GM19397 (cell line): ENCODE measurements at regions not wholly inside any gene's neighbourhood (a gene's known extent, or its start where the extent isn't known, plus 50 kb on each side); places are given as distances from the start of the nearest gene placed in this dataset.

Experiments used
- ATAC-seq: cut with Tn5 transposase; IDR thresholded peaks from one replicate; pipeline ENCODE4 v1.9.1; 2021; ENCODE audit warnings: mild to moderate bottlenecking, moderate library complexity; ENCODE audit not compliant: unreplicated experiment

DNA sequence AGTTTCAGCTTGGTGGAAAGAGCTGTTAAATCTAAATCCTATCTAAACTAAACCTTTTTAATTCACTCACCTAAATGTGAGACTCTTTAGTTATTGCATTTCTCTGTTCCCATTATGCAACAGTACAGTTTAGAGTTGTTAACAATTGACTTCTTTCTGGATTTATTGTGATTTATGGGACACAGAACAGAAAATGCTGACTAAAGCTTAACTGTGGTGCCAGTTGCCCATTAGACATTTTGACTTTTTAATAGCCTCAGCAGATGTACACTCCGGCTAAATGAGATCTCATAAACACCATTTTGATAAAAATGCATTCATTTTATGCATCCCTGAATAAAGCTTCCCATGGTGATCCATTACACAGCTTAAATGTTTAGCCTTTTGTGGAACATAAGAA, 356.6 kb downstream of the CASP12 start:
- no peak for ATAC-seq

DNA sequence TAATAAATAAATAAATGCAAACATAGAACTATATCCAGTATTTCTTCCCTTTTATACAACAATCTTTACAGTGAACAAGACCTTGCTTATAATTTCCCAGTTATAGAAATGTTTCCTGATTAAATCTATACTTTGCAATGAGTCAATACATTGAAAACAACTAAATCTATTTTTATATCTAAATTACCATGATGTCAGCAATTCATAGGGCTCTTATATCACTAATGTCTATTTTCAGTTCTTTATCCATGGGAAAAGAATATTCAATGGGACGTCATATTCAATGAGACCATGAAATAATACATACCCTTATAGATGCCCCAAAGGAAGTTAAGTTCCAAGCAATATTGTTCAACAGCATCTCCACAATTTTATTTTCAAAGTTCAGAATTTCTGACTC, 359.9 kb downstream of the CASP12 start:
- no peak for ATAC-seq

DNA sequence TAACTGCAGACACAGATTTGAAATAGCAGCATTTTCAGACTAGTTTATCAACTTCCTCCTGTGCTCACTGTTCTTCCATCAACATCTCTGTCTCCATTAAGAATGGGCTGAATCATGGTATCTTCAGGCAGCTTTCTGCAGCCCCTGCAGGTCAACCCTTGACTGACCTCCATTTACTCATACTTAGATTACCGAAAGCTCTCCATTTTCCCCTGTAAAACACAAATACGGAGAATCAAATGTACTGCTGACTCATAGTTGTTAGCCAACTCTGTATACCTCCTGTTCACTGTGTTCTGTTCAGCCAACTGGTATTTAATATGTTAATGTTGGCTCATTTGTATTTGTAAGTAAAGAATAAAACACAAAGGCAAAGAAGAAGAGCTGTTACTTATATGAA, 364.0 kb downstream of the CASP12 start:
- ATAC-seq: no peak

DNA sequence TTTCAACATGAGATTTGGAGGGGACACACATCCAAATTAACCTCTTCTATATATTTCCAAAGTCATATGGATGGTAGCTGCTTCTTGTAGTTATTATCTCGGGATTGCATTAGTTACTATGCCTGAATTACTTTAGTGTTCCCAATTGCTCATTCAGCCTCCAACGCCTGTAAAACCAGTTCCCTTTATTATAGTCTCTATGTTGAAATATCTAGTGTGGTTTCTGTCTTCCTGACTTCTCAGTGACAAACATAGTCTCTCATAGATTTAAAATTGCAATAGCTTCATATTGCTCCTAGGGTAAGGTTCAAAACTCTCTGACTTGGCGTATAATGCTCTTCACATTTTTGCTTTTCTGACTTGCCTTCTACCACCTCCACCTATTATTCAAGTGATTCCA, 366.4 kb downstream of the CASP12 start:
- no peak for ATAC-seq

DNA sequence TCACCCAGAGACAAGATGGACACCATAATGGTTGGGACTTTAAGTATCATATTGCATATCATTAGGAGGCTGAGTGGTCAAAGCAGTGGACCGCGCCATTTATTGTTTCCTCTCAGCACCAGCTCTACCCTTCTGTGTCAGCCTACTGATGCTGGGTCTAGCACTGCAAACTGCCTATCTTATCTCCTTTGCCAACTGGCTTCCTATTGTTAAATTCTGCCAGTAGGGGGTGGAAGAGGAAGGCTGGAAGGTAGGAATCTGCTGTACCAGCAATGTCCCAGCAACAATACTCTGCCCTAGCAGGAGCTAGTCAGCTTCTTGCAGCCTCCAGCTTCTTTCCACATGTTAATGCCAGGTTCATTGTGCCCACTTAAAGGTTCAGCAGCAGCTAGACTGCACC, 367.1 kb upstream of the PDGFD start:
- no peak for ATAC-seq

DNA sequence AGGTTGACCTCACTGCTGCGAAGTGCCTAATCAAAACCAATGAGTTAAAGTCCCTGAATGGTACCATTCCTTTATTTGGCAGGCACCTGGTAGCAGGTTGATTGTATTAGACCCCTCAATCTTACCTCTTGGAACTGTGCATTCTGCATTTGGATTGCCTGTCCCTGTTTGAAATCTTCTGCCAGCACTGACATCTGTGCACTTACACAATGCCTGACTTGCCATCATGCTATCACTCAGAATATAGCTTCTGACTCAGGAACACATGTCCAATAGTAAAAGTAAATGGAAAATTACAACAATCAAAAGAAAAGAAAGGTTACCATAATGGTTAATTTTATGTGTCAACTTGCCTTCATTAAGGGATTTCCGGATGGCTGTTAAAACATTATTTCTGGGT, 366.0 kb upstream of the PDGFD start:
- ATAC-seq: no peak

DNA sequence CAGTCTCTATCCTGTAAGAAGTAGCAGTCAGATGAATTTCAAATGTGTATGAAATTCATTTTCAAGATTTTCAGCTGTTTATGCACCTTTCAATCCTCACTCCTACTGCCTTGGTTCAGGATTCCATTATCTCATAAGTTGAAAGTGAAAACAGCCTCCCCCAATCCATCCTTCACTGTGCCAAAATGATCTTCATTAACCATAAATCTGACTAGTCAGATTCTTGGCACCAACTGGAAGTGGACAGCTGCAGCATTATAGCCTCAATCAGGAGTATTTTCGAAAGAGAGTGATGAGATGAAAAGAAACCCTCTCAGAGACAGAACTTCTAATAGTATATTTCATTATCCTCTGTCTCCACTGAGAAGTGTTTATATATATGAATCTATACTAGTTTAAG, 365.3 kb upstream of the PDGFD start:
- ATAC-seq: no peak

DNA sequence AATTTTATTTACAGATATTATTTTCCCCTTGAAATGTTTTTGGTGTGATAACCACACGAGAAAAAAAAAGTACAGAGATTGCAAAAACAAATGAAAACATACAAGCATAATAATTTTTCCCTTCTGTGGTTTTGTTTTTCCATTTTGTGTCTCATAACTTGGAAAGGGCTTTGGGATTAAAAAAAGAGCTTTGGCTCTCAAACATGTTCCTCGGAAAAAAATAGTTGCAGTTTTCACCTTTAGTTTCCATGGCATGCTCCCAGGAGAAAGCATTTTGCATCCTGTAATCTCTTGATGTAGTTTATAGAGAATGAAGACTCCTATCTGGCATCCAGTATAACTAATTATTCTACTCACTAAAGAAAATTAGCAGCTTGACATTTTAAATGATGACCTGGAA, 362.1 kb upstream of the PDGFD start:
- ATAC-seq: no peak

DNA sequence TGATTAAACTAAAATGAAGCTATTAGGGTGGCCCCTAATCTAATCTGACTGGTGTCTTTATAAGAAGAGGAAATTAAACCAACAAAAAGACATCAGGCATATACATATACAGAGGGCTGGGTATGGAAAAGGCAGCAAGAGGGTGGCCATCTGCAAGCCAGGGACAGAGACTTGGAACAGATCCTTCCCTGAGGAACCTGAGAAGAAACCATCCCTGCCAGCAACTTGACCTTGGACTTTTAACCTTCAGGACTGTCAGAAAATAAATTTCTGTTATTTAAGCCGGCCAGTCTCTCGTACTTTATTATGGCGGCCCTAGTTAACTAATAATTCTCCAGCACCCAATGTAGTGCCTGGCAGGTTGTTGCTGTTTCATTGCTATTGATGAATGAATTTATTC, 361.5 kb upstream of the PDGFD start:
- ATAC-seq: no peak

DNA sequence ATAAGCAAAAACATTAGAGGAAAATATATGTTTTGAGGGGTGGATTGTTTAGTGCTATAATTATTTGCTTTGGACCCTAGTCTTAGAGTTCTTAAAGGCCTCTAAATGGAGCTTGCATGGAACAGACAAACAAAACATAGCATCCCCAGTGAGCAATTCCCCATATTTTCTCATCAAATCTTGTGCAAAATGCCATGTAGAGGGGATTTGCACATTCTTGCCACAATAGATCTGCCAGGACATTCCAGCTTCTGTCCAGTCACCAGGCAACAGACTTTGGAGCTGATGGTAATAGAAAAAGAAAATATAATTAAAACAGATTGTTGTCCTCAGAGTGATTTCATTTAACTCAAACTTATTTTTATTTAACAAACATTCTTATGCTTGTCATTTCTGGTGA, 360.3 kb upstream of the PDGFD start:
- no peak for ATAC-seq

DNA sequence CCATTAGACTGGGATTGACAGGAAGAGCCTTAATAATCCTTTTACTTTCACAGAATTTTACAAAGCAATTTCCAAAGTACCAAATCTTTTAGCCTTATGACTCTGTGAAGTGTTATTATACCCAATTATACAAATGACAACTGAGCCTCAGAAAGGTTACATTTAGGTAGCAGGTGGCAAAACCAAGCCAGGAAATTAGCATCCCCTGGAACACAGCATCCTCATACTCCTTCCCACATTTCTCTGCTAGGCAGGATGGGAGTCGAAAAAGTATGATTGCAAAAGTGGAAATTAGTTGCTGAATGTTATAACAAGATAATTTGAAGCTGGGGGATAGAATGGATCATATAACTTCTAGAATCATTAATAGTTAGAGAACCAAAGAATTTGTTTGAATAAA, 359.7 kb upstream of the PDGFD start:
- ATAC-seq: no peak

DNA sequence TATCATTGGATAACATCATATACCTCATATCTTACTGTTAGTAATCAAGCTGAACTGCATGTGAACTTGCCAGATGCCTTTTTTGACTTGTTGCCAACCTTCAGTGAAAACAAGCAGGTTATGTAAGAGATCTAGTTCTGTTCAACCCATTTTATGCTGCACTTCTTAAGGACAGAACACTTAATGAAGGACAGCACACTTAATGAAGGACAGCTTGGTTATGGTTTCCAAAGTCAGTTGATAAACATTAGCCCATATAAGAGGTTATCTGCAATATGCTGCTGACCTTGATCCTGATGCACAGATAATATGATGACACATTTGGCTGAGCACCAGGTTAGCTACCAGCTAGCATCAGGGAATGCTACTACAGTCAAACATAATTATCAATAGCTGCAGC, 358.7 kb upstream of the PDGFD start:
- no peak for ATAC-seq

DNA sequence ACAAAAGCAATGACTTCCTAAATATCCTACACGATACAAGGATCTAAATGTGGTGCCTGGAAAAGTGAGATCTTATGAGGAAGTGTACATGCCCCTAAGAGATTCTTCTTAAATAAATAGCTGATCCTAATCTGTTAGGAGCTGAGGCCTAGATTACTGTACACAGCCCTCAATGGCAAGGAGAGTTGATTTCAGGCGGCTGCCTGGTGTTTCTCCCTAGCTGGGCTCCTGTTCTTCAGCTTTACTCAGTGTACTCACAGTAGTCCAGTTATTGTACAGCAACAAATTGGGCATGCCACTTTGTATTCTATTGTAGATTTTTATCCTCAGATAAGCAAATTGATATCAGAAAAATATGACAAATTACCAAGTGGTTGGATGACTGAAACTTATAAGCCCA, 358.2 kb upstream of the PDGFD start:
- no peak for ATAC-seq

DNA sequence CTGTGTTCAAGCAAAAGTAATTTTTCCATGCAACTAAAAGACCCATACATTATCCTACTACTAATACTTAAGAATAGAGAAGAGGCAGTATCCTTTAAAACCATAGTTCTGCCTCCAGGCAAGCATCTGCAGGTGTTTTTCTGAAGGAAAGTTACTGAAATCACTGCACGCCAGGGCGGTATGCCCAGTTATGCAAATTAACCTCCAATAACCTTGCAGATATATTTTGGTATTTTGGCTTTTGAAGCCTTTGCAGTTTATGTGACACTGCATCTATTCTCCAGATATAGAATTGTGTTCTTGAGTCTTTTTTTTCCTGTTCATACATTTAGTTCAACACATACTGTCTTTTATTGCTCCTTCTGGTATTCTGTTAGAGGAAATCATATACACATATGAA, 346.2 kb upstream of the PDGFD start:
- no peak for ATAC-seq

DNA sequence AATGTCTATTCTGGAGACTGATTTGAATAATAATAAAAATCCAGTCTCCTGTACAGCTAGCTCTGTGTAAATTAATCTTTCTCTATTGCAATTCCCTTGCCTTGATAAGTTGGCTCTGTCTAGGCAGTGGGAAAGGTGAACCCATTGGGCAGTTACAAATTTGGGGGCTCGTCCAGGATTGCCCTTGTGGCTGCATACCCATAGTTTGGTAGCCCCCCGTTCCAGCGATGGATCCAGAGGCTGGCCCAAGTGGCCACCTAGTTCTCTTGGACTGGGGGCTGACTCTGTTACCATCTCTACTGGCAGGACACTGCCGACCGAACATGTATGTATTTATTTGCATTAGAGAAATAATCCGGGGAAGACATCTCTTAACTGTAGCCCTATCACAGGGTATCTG, 326.2 kb upstream of the PDGFD start:
- no peak for ATAC-seq

DNA sequence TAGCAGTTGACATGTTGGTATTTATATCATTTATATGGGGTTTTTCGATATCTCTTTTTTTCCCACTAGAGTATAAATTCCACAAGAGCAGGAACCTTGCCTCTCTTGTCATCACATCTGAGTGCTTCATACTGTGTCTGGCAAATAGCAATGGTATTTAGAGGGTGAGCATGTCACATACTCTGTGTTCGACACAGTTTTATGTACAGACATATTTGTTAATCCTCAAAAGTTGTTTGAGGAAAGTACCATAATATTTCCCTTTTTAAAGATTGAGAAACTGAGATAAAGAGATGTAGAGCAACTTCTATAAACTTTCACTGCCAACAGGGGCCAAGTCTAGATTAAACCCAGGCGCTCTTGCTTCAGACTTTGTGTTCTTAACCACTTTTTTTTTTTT, 324.6 kb upstream of the PDGFD start:
- ATAC-seq: no peak

DNA sequence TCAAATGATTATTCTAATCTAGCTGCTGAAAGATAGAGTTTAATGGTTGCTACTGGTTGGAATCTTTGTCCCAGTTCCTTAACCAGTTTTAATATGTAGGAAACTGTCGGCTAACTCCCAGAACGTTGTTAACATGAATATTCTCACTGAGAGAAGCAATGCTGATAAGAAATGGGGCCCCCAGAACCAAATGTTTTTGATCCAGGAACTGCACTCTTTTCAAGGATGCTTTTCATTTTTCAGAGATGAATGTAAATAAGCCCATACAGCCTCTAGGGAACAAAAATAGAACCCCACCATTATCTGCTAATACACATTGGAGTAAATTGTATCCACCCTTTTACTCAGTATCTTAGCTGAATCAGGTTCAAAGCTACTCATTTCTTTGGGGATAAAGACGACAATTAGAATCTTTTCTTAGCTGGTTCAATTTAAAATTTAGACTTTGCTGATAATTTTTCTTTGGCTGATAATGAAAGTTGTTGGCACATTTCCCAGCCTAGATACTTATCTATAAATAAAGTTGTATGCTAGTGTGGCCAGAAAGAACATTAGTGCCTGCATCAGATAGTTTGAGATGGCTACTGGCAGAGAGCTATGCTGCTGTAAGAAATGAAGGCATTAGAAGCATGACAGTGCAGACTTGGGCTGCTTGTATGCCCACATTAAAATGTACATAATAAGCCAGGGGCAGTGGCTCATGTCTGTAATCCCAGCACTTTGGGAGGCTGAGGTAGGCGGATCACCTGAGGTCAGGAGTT, 323.3 kb upstream of the PDGFD start:
- no peak for ATAC-seq

DNA sequence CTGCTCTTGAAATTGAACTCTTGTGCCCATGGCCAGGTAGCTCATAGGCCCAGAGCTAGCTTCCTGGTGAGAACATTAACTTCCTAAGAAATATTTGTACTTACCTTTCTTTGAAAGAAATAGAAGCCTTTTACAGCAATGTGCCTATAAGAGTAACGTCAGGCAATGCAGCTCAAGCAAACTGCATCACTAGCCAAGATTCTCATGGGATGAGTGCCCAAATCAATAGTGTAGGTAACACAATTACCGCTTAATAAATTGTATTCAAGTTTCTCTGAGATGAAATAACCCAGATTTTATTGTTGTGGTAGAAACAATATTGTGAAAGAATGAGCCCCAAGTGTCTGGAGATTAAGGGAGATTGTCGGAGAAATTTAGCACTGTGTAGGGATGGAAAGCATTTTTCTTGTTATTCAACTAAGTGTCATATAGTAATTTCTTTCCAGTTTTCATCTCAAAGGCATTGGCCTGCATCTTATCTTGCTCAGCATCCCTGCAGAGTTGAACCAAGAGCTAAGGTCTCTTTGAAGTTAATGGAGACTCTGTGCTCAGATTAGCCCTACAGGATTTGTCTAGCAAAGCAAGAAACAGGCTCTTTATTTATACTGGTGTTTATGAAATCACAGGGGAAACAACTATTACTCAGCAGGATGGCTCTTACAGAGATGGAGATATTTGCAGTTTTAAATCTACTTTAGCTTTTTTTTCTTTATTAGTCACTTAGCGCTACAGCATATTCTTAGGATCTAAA, 321.0 kb upstream of the PDGFD start:
- no peak for ATAC-seq

DNA sequence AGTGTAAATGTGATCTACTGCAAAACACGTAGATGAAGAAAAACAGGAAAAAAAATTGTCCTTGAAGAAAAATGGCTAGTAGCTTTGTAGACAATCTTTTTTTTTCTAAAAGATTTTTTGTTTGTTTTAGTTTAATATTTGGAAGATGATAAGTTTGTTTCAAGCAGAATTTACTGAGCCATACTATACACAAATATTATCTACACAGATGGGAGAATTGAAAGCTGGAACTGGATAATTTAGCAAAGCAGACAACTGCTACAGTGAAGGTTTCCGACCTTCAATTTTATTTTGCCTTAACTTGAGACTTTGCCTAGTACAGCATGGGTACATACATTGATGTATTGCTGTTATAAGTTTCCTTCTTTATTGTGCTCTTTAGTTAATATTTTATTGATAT, 313.0 kb upstream of the PDGFD start:
- no peak for ATAC-seq

DNA sequence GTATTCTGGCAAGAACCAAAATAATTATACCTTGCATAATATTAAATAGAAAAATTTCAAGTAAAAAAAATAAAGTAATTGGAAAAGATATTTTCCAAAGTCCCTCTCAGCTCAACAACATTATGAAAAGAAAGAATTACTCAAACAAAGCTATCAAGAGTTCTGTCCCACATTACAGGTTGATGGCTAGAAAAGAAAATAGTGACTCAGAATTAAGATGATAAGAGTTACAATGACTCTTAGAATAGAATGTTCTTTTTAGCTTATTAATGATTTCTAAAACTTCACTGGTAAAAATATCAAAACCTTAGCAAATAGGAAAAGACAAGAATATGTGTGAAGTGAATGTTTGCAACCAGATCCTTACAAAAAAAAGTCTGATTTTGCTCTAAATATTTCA, 312.5 kb upstream of the PDGFD start:
- ATAC-seq: no peak

DNA sequence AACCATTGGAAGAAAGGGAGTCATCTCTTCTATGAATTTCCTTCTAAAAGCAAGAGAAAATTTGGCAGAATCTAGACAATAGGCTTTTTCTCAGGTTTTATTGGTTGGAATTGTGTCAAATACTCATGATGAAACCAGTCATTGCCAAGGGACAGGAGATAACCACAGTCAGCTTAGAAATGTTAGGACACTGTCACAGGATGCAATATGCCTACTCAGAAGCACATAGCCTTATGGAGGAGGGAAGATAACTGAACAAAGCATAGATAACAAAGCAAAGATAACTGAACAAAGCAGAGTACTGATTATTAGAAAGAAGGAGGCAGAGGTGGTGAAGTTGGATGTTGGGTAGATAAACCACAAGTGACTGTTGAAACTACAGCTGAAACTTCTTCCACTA, 303.5 kb upstream of the PDGFD start:
- ATAC-seq: no peak

DNA sequence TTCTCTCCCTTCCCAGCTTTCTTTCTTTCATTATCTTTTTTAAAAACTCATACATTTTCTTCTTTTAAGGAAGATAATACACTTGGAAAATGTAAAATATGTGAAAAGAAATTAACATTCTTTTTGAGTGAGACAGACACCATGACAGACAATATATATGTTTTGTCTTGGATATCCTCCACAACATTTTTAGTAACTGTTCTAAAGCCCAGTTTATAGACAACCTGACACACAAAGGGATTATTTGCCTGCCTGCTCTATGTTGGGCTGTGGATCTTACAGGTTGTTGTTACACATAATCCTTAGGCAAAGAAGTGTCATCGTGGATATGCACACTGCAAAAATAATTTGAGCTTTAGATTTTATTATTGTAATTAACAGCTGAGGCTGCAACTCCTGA, 301.4 kb upstream of the PDGFD start:
- no peak for ATAC-seq

DNA sequence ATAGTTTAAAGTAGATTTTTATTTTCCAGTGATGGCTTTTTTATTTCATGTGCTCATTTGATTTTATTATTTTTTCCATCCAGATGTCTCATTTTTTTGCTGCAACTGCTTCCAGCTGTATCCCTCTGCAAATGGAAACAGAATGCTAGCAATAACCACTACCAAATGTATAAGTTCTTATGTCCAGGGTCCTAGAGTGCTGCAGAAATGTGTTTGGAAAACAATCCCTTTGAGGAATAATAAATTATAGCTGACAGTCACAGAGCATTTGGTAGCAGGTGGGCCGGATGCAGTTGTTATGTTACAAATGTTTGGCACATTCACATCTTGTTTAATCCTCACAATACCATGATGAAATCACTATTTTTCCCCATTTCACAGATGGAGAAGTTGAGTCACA, 300.7 kb upstream of the PDGFD start:
- no peak for ATAC-seq
